Lower lobe of right lung (tissue), 2 donors: ENCODE measurements at regions not wholly inside any gene's neighbourhood (a gene's known extent, or its start where the extent isn't known, plus 50 kb on each side); places are given as distances from the start of the nearest gene placed in this dataset.
"Not testable (repeated sequence)": the region's sequence is repeated elsewhere in the genome, so short reads cannot be mapped to it uniquely, and the experiment has no call there.

Experiments
- ATAC-seq, 2 donors: fragments of 200-7000 bp; cut with Tn5 transposase; one replicate each; pipeline ENCODE4 v1.9.1; 2020 to 2022; ENCODE audit warnings: mild to moderate bottlenecking in 2 of 2, moderate library complexity in 2 of 2
- DNase-seq: peaks from one replicate; pipeline ENCODE4 v3.0.0-alpha.2; 2020
- H3K27ac ChIP-seq: fragments of 200-600 bp; one replicate; pipeline ENCODE4 v1.8.0; 2022
- H3K27me3 ChIP-seq: fragments of 200-600 bp; one replicate; pipeline ENCODE4 v1.8.0; 2022; ENCODE audit warnings: low read depth
- H3K36me3 ChIP-seq: fragments of 200-600 bp; one replicate; pipeline ENCODE4 v1.8.0; 2022; ENCODE audit warnings: mild to moderate bottlenecking
- H3K4me1 ChIP-seq: fragments of 200-600 bp; one replicate; pipeline ENCODE4 v1.8.0; 2022
- H3K4me3 ChIP-seq: fragments of 200-600 bp; one replicate; pipeline ENCODE4 v1.8.0; 2022; ENCODE audit warnings: mild to moderate bottlenecking
- H3K9me3 ChIP-seq: fragments of 200-600 bp; one replicate; pipeline ENCODE4 v1.8.0; 2022
- intact Hi-C: fragments of 100-400 bp; cut with DNase I; formaldehyde crosslinking; loops from one replicate; pipeline ENCODE4 v1.11.0; 2022
- TF ChIP-seq, protein P1 (sequence below): fragments of 200-600 bp; IDR thresholded peaks from one replicate; pipeline ENCODE4 v1.8.0; 2022; ENCODE audit warnings: antibody characterized with exemption, mild to moderate bottlenecking
- donor health status: DM: no; HTN: yes; CAD: no; lungs with severe emphysema.

DNA sequence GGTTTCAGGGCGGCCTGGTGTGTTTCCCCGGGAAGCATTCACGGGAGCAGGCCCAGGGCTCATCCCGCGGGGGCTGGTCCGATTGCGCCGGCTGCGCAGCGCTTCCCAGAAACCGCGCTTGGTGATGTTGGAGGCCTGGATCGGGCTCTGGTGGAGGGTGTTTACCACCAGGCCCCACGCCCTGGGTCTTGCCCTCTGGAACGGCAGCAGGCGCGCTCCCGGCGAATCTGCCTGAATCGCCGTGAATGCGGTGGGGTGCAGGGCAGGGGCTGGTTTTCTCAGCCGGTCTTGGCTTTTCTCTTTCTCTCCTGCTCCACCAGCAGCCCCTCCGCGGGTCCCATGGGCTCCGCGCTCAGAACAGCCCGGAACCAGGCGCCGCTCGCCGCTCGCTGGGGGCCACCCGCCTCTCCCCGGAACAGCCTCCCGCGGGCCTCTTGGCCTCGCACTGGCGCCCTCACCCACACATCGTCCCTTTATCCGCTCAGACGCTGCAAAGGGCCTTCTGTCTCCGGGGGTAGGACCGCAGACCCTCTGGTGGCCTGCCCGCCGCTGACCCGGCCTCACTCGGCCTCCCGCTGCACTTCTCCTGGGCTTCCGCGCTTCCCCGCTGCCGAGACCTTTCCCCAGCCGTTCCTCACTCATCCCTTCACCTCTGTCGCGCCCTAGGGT is 69.4 kb upstream of the GJB6 start:
- no peaks in the 10 kb centered on the region for H3K36me3 ChIP-seq
- H3K9me3 ChIP-seq, result no peaks in the 10 kb centered on the region
- ATAC-seq (no peak), DNase-seq (no peak)
- H3K4me1 ChIP-seq, result no peaks in the 10 kb centered on the region
- H3K27me3 ChIP-seq, result peaks cover 39% of the 10 kb centered on the region
- H3K27ac ChIP-seq, result no peak overlapping the region
- no peak overlapping the region for H3K4me3 ChIP-seq
- intact Hi-C loops, result no loop called here
- TF ChIP-seq, protein P1, sequence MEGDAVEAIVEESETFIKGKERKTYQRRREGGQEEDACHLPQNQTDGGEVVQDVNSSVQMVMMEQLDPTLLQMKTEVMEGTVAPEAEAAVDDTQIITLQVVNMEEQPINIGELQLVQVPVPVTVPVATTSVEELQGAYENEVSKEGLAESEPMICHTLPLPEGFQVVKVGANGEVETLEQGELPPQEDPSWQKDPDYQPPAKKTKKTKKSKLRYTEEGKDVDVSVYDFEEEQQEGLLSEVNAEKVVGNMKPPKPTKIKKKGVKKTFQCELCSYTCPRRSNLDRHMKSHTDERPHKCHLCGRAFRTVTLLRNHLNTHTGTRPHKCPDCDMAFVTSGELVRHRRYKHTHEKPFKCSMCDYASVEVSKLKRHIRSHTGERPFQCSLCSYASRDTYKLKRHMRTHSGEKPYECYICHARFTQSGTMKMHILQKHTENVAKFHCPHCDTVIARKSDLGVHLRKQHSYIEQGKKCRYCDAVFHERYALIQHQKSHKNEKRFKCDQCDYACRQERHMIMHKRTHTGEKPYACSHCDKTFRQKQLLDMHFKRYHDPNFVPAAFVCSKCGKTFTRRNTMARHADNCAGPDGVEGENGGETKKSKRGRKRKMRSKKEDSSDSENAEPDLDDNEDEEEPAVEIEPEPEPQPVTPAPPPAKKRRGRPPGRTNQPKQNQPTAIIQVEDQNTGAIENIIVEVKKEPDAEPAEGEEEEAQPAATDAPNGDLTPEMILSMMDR, result no peak

DNA sequence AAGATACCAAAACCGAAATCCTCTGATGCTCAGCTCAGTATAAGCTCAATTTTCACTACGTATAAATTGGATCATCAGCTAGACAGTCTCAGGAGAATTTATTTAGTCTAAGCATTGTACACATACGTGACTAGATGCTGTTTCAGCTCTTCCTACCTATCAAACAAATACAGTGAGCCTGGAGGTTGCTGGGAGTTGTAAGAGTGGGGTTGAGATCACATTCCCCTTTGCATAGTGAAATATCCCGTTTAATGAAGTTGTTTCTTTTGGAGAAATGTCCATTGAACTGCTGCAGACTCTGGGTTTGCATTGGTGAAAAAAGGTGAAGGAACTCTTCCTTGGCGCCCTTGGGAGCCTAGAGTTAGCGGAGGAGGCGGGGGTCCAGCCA is 68.9 kb upstream of the GJB6 start:
- Histone ChIP-seq H3K4me3 (no peak overlapping the region), H3K27ac (no peak overlapping the region), H3K27me3 (peaks cover 39% of the 10 kb centered on the region), H3K4me1 (no peaks in the 10 kb centered on the region), H3K9me3 (no peaks in the 10 kb centered on the region), H3K36me3 (no peaks in the 10 kb centered on the region)
- ATAC-seq (no peak), DNase-seq (no peak)
- intact Hi-C loops, result no loop called here
- TF ChIP-seq, protein P1, result no peak

DNA sequence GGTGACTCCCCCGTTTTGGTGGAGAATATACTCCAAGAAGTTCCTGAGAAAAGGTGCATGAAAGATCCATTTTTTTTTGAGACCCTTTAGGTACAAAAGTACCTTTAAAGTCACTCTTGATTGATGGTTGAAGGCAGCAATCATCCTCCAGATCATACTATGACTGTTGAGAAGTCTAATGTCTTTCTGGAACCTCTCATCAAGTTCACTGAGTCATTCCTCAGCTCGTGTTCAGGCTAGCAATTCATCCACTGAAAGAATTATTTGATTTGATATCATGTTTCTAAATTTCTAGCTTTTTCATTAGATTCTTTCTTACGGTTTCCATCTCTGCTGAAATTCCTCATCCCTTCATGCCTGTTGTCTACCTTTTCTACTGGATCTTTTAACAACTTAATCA is 65.1 kb upstream of the GJB6 start:
- DNase-seq, result no peak
- Histone ChIP-seq H3K4me3 (no peak overlapping the region), H3K27ac (no peak overlapping the region), H3K36me3 (no peaks in the 10 kb centered on the region), H3K4me1 (no peaks in the 10 kb centered on the region), H3K9me3 (no peaks in the 10 kb centered on the region), H3K27me3 (peaks cover 29% of the 10 kb centered on the region)
- ATAC-seq, result no peak
- intact Hi-C loops, result no loop called here
- TF ChIP-seq, protein P1, result no peak

DNA sequence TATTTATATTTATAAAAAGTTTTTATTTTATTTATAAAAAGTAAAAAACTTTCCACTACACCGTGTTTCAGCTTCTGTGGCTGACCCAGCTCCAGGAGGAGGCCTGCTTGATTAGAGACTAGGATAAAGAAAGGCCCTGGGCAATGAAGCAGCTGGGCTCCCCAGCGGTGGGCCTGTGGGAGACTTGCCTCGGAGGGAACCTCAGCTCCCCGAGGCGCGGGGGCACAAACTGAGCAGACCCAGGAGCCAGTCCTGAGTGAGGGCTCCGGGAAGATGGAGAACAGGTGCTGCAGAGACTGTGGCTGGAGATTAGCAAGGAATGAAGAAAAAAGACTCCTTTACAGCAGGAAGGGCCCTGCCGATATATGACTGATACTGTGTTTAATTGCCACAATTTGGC is 63.8 kb upstream of the GJB6 start:
- no peak overlapping the region for H3K27ac ChIP-seq
- intact Hi-C loops, result no loop called here
- peaks cover 17% of the 10 kb centered on the region for H3K27me3 ChIP-seq
- DNase-seq (no peak), ATAC-seq (no peak)
- no peaks in the 10 kb centered on the region for H3K9me3 ChIP-seq
- H3K4me3 ChIP-seq, result no peak overlapping the region
- H3K4me1 ChIP-seq, result no peaks in the 10 kb centered on the region
- no peaks in the 10 kb centered on the region for H3K36me3 ChIP-seq
- TF ChIP-seq, protein P1, result no peak

DNA sequence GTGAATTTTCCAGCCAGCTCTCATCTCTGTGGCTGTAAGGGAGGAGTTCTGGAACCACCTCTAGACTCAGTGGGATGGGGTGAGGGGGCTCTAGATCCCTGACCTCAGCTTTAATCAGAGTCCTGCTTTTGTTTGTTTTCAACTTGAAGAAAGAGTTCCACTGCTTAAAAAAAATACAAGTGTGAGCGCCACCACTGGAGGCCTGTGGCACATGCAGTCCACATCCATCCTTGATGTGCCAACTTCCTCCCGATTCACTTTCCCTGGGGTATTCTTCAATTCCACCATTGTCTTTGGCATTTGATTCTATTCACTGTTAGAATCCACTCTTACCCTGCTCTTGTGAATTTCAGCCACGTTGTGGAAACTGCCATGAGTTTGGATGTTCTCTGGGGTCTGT is 62.4 kb upstream of the GJB6 start:
- no peak overlapping the region for H3K27ac ChIP-seq
- H3K27me3 ChIP-seq, result peaks cover 4% of the 10 kb centered on the region
- ATAC-seq (no peak), DNase-seq (no peak)
- no peaks in the 10 kb centered on the region for H3K36me3 ChIP-seq
- no peaks in the 10 kb centered on the region for H3K4me1 ChIP-seq
- H3K9me3 ChIP-seq, result no peaks in the 10 kb centered on the region
- intact Hi-C loops, result no loop called here
- no peak overlapping the region for H3K4me3 ChIP-seq
- TF ChIP-seq, protein P1, result no peak

DNA sequence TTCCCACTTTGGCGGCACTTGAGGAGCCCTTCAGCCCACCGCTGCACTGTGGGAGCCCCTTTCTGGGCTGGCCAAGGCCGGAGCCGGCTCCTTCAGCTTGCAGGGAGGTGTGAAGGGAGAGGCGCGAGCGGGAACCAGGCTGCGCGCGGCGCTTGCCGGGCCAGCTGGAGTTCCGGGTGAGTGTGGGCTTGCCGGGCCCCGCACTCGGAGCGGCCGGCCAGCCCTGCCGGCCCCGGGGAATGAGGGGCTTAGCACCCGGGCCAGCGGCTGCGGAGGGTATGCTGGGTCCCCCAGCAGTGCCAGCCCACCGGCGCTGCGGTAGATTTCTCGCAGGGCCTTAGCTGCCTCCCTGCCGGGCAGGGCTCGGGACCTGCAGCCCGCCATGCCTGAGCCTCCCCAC is 60.2 kb upstream of the GJB6 start:
- H3K9me3 ChIP-seq, H3K27me3 ChIP-seq, ATAC-seq, H3K4me3 ChIP-seq, H3K4me1 ChIP-seq, H3K27ac ChIP-seq, intact Hi-C loops, H3K36me3 ChIP-seq, DNase-seq: not testable (repeated sequence)
